ENCODE measurements at regions not wholly inside any gene's neighbourhood (a gene's known extent, or its start where the extent isn't known, plus 50 kb on each side); places are given as distances from the start of the nearest gene placed in this dataset.
"Not testable (repeated sequence)": the region's sequence is repeated elsewhere in the genome, so short reads cannot be mapped to it uniquely, and the experiment has no call there.

GRCh38 chrX:111041018-111041462, 55.0 kb upstream of the PAK3 start:
- DNase-seq = peak; percentile 26

- no peak for DNase-seq
These were observed 55.5 kb upstream of the PAK3 start for GRCh38 chrX:111040377-111041017.

GRCh38 chrX:111039606-111040005, 56.4 kb upstream of the PAK3 start:
- no peak for DNase-seq

GRCh38 chrX:111035991-111036390, 60.0 kb upstream of the PAK3 start:
- no peak for DNase-seq

- no peak for DNase-seq
These were observed 60.7 kb upstream of the PAK3 start for GRCh38 chrX:111035256-111035655.

GRCh38 chrX:111022998-111023397, 73.0 kb upstream of the PAK3 start:
- not testable (repeated sequence) for DNase-seq

- no peak for DNase-seq
These were observed 75.7 kb upstream of the PAK3 start for GRCh38 chrX:111020283-111020682.

GRCh38 chrX:111013778-111014455, 82.1 kb upstream of the PAK3 start:
- DNase-seq = no peak

- DNase-seq = no peak
These were observed 85.9 kb upstream of the PAK3 start for GRCh38 chrX:111010111-111010510.

GRCh38 chrX:111009256-111009655, 86.7 kb upstream of the PAK3 start:
- DNase-seq = no peak

- DNase-seq = no peak
These were observed 87.9 kb upstream of the PAK3 start for GRCh38 chrX:111008126-111008525.

- no peak for DNase-seq
These were observed 88.8 kb upstream of the PAK3 start for GRCh38 chrX:111007238-111007637.

- DNase-seq = no peak
These were observed 89.9 kb upstream of the PAK3 start for GRCh38 chrX:111006116-111006515.

- no peak for DNase-seq
These were observed 90.8 kb upstream of the PAK3 start for GRCh38 chrX:111005166-111005565.

- no peak for DNase-seq
These were observed 92.9 kb upstream of the PAK3 start for GRCh38 chrX:111003118-111003517.

- peak; percentile 38 for DNase-seq
These were observed 103.4 kb upstream of the PAK3 start for GRCh38 chrX:110992611-110993010.

- no peak for DNase-seq
These were observed 106.1 kb upstream of the PAK3 start for GRCh38 chrX:110989869-110990268.

GRCh38 chrX:110989447-110989846, 106.5 kb upstream of the PAK3 start:
- DNase-seq = no peak

- no peak for DNase-seq
These were observed 108.7 kb upstream of the PAK3 start for GRCh38 chrX:110987292-110987691.

GRCh38 chrX:110985470-110985869, 110.5 kb upstream of the PAK3 start:
- no peak for DNase-seq

GRCh38 chrX:110983024-110983423, 113.0 kb upstream of the PAK3 start:
- DNase-seq = no peak

- no peak for DNase-seq
These were observed 129.2 kb upstream of the PAK3 start for GRCh38 chrX:110966839-110967238.

GRCh38 chrX:110966091-110966454, 129.9 kb upstream of the PAK3 start:
- no peak for DNase-seq

- DNase-seq = no peak
These were observed 130.4 kb upstream of the PAK3 start for GRCh38 chrX:110965409-110966090.

All from activated CD4-positive, alpha-beta T cell treated with anti-CD3 and anti-CD28 coated beads, Interleukin-10, Interleukin-2, amounts not matched to agents 100 ng/mL and 50 ng/mL, durations not matched to agents 16 hours and 8 hours (primary cell).